ENCODE measurements at regions not wholly inside any gene's neighbourhood (a gene's known extent, or its start where the extent isn't known, plus 50 kb on each side); places are given as distances from the start of the nearest gene placed in this dataset.
"Not testable (repeated sequence)": the region's sequence is repeated elsewhere in the genome, so short reads cannot be mapped to it uniquely, and the experiment has no call there.

- no peak for DNase-seq
Measured at GRCh38 chr6:50520326-50521266, 192.7 kb upstream of the TFAP2D start.

- DNase-seq = no peak
Measured at GRCh38 chr6:50524341-50524740, 189.0 kb upstream of the TFAP2D start.

- DNase-seq = no peak
Measured at GRCh38 chr6:50527985-50528384, 185.3 kb upstream of the TFAP2D start.

DNA sequence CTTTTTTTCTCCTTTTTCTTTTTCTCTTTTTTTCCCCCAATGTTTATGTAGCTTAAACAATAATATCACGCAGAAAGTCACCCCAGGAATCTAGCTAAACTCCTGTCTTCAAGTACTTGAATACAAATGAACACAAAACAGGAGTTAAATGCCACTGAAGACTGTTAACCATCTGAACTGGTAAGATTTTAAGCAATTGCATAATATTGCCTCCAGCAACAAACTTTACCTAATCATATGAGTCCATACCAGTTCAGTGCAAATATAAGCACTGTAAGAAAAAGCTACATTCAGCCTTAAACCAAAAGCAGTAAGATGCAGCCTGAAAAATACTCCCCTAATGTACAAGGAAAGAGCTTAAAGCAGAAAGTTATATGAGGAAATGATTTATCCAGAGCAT is 173.9 kb upstream of the TFAP2D start:
- DNase-seq = no peak

DNA sequence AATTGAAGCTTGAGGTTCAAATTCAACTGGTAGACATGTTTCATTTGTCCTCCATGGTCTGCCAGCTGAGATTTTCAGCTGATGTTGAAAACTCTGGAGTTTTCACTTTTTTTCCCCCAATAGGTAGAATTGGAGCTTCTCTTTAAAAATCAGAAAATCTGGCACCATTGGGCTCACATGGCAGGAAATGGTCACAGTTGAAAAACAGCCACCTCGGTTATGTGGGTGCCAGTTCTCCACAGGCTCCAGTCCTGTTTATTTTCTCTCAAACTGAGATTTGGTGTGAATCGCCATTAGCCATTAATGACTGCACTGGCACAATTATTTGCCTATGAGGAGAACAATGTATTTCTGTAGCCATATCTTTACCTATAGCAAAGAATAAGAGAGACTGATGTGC is 171.4 kb upstream of the TFAP2D start:
- no peak for DNase-seq

DNA sequence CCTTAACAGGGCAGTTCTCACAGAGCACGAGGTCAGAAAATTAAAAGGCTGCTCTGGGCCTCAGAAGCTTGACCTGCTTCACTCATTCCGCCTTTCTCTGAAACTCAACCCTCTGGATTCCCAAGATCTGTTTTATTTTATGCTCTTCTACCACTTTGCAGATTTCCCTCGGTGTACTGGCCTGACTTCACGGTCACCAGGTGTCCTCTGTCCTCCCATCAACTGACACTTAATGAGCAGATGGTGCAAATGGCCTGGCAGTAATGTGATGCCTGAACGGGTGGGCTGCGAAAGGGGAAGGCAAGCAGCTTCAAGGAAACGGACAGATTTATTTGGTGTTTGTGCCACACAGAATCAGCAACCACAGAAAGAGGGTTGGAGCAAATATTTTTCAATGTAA is 169.7 kb upstream of the TFAP2D start:
- DNase-seq = no peak

DNA sequence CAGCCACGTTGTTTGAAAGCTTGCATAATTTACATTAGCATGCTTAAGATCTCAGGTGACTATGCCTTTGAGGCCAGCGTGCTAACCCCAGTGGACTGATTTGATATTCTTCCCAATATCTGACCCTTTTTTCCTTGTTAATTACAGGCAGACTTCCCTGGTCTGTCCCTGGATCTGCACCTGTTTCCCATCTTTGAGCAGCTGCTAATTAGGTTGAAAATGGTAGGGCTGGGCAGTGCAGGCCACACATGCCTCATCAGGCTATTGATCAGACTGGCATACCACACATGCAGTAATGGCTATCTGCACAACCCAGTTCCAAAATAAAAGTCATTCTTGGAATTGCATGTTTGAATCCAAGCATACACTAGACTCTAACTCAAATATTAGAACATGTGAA is 164.3 kb upstream of the TFAP2D start:
- no peak for DNase-seq

GRCh38 chr6:50549475-50549874 is 163.9 kb upstream of the TFAP2D start:
- no peak for DNase-seq

GRCh38 chr6:50555982-50556381 is 157.3 kb upstream of the TFAP2D start:
- no peak for DNase-seq

DNA sequence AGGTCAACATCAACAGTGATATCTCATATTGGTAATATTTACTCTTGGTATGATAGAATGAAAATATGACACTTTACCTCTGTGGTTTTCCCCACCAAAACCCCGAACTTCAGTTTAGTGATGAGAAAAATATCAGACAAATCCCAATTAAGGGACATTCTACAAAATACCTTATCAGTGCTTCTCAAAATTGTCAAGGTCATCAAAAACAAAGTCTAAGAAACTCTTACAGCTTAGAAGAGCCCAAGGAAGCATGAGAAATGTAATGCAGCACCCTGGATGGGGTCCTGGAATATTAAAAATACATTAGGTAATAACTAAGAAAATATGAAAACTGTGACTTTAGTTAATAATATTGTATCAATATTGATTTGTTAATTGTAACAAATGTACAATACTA is 148.3 kb upstream of the TFAP2D start:
- DNase-seq = no peak

DNA sequence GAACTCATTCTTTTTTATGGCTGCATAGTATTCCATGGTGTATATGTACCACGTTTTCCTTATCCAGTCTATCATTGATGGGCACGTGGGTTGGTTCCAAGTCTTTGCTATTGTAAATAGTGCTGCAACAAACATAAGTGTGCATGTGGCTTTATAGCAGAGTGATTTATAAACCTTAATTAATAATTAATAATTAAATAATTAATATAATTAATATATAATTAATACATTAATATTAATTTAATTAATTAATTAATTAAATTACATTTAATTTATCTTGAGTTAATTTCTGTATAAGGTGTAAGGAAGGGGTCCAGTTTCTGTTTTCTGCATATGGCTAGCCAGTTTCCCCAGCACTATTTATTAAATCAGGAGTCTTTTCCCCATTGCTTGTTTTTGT is 142.1 kb upstream of the TFAP2D start:
- not testable (repeated sequence) for DNase-seq

GRCh38 chr6:50585441-50586330 is 127.6 kb upstream of the TFAP2D start:
- no peak for DNase-seq

- no peak for DNase-seq
Measured at GRCh38 chr6:50586331-50586675, 127.0 kb upstream of the TFAP2D start.

DNA sequence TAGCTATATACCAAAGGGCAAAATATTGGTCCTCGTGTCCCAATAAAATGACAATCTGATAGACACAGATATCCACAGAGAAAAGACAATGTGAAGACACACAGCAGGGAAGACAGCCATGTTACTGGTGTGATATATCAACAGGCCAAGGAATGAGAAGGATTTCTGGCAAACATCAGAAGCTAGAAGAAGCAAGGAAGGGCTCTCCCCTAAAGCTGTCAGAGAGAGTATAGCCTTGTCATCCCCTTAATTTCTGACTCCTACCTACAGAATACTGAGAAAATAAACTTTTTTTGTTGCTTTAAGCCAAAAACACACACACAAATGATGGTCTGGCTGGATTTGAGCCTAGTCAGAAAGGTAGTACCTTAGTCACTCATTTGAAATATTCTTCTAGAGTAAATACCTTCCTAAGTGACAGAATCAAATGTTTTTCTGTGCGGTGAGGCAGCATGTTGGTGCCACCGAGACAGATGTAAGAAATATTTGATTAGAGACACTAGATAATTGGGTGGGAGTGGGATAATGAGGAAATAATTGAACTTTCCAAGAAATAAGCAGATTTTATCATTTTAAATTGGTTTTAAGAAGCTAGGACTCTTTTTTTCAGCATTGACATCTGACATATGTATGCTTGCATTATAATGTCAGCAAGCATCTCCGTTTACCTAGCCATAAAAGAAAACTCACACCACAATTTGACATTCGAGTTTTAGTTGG is 123.4 kb upstream of the TFAP2D start:
- no peak for DNase-seq

DNA sequence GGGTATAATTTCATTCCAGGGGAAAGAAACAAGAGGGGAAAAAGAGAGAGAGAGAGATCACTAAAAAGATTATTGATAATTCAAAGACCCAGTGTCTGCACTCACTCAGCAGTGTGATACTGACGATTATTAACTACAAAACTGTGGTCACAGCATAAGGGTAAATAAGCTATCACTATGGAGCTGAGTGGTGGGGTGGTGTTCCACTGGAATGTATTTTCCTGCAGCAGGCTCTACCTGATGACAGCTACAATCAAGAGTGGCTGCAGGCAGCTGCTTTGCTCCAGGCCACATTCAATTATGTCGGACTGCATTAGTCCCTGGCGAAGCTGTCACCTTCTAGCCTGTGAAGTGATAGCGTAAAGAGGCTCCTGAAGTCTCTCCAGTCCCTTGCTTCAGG is 122.2 kb upstream of the TFAP2D start:
- DNase-seq = no peak

GRCh38 chr6:50600280-50600679 is 113.0 kb upstream of the TFAP2D start:
- no peak for DNase-seq

GRCh38 chr6:50602292-50602691 is 111.0 kb upstream of the TFAP2D start:
- DNase-seq = no peak

GRCh38 chr6:50608421-50608820 is 104.9 kb upstream of the TFAP2D start:
- DNase-seq = no peak

- no peak for DNase-seq
Measured at GRCh38 chr6:50610562-50610961, 102.8 kb upstream of the TFAP2D start.

- DNase-seq = no peak
Measured at GRCh38 chr6:50635429-50635828, 77.9 kb upstream of the TFAP2D start.

GRCh38 chr6:50637267-50637666 is 76.1 kb upstream of the TFAP2D start:
- no peak for DNase-seq

DNA sequence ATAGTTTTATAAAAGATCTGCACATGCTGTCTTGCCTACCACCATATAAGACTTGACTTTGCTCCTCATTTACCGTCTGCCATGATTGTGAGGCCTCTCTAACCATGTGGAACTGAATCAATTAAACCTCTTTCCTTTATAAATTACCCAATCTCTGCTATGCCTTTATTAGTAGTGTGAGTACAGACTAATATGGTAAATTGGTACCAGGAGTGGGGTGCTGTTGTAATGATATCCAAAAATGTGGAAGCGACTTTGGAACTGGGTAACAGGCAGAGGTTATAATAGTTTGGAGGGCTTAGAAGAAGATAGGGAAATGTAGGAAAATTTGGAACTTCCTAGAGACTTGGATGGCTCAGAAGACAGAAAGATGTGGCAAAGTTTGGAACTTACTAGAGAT is 64.2 kb upstream of the TFAP2D start:
- no peak for DNase-seq

GRCh38 chr6:50653253-50653652 is 60.1 kb upstream of the TFAP2D start:
- no peak for DNase-seq
